ELR (cell line): ENCODE measurements at regions not wholly inside any gene's neighbourhood (a gene's known extent, or its start where the extent isn't known, plus 50 kb on each side); places are given as distances from the start of the nearest gene placed in this dataset.
A peak's percentile ranks its signal among the peaks of the same experiment; 100 is the strongest.
"Not testable (repeated sequence)": the region's sequence is repeated elsewhere in the genome, so short reads cannot be mapped to it uniquely, and the experiment has no call there.

Experiments
- DNase-seq: peaks from one replicate; pipeline ENCODE4 v3.0.0-alpha.2; 2015; ENCODE audit warnings: low read depth

DNA sequence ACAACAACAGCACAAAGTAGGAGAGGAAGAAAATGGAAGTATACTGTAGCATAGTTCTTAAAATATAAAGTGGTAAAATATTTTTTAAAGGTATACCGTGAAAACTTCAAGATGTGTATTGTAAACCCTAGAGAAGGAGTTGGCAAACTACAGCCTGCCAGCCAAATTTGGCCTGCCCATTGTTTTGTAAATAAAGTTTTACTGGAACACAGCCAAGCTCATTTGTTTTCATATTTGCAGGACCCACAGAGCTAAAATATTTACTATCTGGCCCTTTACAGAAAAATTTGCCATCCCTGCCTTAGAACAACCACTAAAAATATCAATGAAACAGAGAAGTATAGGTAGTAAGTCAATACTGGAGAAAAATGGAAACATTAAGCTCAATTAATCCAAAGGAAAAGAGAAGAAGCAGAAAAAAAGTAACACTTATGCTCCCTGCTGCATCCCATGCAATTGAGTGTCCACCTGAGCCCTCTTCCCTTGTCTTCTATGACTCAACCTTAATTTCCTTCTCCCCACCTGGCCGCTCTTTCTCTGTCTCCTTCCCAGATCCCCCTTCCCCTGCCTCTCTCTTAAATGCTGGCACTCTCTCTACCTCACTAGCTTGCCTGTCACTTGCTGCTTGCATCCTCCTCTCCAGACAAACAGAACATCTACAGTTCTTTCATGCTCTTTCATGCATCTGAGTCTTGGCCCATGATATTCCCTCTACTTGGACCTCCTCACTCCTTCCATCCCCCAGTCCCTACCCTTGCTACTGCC, 50.6 kb upstream of the FER start:
- DNase-seq = no peak

DNA sequence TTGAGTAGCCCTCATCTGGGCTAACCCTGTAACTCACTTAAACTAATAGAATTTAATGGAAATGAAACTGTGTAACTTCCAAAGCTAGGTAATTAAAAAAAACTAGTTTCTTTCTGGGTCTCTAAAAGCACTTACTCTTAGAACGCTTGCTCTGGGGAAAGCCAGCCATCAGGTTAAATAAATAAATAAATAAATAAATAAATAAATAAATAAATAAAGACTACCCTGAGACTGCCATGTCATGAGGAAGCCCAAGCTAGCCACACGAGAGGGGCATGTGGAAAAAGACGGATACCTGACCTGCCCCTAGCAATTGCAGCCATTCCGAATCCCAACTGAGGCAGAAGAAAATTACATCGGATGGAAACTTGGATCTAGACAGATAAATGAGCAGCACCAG, 51.3 kb upstream of the FER start:
- no peak for DNase-seq

DNA sequence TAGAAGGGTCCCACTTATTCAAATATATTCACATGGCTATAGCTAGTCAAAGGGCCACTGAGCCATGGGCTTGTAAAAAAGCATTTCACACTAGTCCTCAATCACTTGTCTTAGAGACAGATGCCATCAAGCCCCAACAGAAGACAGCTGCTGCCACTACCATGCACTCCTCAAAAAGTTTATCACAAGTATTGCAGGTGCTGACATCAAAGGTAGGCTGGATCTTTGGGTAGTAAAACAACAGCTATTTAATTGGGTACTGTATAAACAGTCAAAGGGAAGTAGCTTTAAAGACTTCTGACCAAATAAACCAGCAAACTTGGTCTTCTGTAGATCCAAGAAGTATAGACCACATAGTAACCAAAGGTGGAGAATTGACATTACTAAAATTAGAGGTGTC, 59.2 kb upstream of the FER start:
- DNase-seq = no peak

DNA sequence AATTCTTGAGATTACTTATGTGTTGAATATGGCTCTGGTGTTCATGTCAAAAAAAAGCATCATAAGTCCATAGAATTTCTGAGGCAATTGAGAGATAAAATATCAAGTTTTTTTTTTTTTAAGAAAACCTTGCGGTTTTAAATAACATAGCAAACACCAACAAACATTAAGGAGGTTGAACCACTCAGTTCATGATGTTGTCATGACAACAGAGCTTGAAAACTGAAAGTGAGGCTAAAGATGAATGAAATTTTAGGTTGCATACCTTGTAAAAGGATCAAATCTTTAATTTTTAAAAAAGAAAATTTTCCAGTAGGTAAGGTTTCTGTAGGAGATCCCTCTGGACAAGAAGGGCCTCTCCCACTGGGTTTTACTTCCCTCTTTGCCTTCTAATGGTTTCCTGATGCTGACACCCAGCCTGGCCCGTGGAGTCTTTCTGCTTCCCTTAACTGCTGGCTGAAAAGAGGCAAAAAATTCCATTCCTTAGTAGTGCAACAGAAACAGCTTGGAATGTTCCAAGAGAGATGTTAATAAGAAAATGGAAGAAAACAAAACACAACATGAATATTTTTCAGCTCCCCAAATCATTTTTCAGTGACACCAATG, 60.0 kb upstream of the FER start:
- DNase-seq = no peak

DNA sequence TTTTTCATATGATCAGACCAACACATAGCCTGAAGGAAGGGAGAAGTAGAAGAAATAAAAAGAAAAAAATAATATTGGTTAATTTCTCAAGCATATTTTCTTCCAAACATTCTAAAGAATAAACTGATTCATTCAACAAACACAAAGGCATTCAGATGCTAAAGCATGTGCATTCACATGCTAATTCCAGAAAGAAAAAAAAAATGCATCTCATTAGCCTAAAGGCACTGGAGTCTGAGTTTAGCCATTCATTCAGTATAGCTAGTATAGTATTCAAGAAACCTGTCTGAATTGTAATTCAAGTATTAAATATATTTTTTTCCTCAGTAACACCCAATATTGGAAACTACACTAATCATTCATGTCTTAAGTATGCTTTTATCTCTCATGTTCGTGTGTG, 61.0 kb upstream of the FER start:
- DNase-seq = no peak

DNA sequence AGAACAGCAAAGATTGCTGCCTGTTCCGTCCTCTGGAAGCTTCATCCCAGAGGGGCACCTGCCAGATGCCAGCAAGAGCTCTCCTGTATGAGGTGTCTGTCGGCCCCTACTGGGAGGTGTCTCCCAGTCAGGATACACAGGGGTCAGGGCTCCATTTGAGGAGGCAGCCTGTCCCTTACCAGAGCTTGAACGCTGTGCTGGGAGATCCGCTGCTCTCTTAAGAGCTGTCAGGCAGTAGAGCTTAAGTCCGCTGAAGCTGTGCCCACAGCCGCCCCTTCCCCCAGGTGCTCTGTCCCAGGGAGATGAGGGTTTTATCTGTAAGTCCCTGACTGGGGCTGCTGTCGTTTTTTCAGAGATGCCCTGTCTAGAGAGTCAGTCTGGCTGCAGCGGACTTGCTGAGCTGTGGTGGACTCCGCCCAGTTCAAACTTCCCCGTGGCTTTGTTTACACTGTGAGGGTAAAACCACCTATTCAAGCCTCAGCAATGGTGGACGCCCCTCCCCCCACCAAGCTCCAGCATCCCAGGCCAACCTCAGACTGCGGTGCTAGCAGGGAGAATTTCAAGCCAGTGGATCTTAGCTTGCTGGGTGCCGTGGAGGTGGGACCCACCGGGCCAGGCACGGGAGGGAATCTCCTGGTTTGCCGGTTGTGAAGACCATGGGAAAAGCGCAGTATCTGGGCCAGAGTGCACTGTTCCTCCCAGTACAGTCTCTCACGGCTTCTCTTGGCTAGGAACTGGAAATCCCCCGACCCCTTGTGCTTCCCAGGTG, 62.1 kb upstream of the FER start:
- not testable (repeated sequence) for DNase-seq

DNA sequence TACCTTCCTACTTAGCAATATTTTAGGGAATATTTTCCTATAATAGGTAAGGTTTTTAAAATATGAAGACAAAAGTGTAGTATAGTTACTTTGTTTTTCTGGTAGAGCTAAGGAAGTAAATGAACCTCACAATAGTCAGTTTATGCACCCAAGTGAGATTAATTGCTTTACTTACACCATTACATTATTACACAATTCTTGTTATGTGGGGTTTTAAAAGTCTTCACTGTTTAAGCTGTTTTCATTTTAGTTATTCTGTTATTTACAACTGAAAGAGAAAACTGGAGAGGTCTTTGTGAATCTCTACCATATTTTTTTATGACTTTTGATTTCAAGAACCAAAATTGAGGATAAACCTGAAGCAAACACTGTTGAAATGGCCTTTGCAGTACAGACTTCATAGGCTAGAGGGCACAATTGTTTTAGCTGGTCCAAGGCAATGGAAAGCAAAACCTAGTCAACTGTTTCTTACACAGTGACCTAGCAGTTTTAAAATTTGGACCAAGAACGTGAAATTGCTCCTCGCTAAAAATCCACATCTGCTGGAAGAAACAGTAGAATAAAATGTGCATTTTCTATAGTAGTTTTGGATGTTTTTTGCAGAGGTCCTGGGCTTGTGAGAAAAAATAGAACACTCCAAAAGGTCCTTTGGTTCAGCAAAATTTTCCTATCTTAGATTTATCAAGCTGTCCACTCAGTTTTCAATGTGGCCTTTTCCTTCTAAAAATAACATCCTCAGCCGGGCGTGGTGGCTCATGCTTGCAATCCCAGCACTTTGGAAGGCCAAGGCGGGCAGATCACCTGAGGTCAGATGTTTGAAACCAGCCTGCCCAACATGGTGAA, 66.4 kb upstream of the FER start:
- DNase-seq = peak; percentile 73

DNA sequence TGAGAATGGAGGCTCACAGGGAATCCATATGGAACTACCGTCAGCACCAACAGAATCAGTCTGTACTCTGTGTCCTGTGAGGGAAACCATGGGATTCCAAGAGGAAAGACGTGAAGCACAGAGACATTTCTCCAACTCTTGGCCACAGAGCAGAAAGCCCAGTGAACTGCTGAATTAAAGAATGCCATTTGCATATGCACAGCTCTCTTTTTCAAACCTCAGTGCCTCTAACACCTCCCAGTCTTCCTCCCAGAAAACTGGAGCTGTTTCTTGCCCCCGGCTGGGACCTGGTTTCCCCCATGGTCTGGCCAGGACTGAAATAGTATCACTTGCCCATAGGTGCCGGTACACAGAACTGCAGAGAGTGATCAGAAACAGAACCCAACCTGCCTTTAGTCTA, 69.6 kb upstream of the FER start:
- DNase-seq = no peak

DNA sequence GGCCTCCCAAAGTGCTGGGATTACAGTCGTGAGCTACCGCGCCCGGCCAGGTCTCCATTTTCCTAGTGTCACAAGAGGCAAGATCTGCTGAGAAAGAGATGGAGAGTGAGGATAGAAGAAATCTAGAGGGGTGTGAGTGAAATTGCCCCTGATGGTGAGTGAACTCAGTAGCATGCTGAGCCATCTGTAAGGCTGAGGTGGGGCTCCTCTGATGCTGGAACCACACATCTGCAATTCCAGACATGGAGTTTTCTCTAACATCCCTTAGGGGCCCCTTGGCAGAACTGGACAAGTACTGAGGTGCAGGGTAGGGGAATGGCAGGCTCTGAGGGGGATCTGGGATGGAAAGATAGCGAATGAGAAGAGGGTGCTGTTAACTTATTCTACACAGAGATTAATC, 72.0 kb upstream of the FER start:
- DNase-seq = no peak

DNA sequence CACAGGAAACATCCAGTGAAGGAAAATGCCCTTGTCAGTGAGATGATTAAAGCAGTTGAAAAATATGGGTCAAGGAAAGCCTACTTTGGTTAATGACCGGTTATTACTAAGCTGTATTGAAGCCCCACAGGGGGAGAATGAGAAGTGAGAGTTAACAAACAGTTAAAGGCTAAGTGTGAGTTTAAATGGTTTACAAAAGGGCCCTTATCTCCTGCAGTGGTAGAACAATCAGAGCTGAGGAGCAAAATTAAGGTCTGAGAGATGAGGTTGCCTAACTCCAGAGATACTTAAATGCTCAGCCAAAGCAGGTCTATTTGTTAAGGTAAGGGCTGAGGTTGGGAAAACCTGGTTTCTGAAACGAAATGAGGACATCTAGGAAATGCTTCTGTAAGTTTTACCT, 75.1 kb upstream of the FER start:
- DNase-seq = no peak

DNA sequence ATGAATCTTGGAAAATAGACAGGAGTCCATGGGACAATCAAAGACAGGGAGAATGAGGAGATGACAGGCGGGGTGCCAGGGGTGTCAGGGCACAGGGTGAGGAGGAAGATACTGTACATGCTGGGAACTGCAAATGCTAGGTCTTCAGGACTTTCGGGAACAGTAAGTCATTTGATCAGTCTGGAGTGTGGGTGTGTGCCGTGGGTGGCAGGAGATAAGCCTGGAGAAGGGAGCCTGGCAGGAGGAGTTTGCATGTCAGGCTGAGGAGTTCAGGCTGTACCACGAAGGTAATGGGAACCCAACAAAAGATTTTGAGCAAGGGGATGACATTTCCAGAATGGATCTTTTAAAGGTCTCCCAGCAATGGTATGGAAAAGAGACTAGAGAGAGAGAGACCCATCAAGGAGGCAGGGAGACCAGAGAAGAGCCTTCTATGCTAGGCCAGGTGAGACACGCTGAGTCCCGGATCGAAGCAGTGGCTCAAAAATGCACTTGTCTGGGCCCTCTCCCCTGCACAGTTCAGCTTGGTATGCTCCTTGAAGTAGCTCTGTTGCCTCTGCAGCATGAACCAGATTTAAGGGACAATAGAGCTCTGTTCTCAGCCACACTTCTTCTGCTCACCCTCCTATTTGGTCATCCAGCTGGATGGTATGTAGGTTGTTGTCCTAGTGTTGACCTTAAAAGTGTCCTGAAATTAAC, 77.0 kb upstream of the FER start:
- DNase-seq = no peak

DNA sequence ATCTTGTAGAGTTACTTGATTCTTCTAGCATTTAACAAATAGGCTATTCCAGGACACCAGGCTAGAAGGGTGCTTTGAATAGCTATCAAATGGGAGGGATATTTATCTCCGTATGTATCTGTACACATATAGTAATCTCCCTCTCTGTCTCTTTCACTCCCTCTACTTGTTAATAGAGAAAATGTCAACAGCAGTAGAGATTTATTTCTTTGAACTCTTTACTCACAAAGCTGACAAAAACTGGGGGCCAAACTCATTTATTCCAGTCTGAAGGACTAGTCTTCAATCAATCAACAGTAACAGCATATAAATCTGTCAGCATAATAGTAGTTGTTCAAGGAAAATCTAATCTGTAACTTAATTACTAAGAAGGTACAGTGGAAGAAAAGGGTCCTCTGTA, 78.2 kb upstream of the FER start:
- DNase-seq = no peak

DNA sequence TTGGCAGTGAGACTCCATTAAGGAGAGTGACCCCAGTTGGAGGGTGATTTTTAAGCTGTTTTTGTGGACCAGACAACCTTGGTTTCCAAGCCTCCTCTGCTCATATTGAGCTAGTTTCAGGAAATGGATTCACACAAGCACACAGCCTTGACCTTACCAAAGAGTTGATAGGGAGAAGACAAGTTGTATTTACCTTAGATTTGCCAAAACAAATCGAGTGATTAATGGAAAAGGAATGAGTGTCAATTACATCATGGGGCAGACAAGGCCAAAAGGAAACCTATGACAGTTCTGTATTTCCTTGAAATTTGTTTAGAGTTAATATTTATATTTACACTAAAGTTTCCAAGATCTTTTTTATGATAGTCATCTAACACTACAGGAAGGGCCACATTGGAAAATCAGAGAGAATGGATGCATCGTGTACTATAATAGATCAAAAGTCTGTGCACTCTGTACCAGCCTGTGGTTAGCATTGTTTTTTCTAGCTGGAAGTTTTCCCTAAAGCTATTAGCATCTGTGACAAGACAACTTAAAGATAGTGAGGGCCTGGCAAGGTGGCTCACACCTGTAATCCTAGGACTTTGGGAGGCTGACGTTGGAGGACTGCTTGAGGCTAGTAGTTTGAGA, 86.0 kb upstream of the FER start:
- peak; percentile 70 for DNase-seq

DNA sequence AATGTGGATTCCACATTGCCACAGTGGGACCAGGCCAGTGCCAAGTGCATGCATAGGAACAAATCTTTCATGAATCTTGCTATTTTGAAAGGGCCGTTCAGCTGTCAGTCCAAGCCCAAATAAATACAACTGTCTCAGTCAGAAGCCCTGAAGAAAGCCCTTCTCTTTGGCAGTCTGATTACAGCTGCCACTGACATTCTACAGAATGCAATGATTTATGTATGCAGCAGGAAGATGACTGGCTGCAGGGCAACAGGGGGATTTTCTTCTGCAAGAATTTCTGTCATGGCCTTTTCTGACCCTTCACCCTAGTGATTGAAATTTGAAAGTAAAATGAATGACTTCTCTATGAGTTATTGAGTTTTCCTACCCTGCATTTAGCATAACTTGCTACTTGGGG, 86.7 kb upstream of the FER start:
- no peak for DNase-seq

DNA sequence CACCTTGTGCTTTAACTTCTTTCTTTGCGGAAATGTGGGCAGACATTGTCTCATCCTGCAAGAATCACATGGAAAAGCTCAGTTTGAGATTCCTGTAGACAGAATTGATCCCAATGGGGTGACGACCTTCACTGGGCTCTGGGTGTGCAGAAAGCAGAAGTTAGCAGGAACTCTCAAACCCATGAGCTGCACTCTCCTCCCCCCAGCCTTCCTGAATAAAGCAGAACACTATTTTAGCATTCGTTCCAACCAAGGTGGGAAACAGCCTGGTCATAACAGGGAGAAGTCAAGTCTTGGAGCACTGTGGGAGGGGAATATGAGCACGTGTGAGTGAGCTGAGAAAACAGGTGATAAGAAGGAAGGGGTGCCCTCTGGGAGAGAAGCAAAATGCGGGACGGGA, 87.4 kb upstream of the FER start:
- DNase-seq = no peak

DNA sequence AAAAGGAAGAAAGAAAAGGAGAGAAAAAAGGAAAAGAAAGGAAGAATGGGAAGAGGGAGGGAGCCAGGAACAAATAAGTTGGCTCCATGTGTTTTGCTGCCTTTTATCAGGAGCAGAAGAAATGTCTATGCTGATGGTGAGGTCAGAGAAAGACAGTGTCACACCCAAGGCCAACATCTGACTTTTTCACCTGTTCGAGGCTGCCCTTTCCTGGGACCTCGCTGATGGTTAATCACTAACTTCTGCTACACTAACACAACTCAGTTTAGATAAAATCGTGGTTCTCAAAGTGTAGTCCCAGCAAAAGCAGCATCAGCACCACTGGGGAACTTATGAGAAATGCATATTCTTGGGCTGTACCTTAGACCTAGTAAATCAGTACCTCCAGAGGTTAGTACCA, 88.2 kb upstream of the FER start:
- no peak for DNase-seq

DNA sequence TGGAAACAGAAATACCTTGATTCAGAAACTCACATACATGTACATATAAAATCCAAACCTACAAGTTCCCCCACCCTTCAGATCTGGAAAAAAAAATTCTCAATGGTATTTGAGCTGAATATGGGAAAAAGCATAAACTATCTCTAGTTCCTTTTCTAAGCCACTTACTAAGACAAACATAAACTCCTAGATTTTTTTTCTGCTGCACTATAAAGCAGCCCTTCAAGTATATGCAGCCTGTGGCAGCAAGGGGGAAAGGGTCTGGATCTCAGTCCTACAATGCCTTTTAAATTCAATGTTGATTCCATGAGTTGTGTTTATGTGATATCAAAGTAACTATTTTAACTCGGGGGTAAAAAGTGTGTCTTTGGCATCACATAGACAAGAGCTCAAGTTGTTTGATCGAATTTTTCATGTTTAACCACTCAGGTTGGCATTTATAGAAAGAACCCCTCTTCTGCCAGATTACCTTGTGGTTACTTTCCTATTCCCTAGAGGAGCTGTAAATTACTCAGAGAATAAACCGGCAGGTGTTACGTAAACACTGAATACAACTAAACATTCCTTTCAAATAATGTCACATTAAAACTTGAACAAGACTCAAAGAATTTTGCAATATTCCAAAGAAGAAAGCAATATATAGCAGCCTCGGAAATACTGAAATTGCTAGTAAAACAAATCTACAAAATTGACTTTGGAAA, 91.8 kb upstream of the FER start:
- DNase-seq = peak; percentile 84

DNA sequence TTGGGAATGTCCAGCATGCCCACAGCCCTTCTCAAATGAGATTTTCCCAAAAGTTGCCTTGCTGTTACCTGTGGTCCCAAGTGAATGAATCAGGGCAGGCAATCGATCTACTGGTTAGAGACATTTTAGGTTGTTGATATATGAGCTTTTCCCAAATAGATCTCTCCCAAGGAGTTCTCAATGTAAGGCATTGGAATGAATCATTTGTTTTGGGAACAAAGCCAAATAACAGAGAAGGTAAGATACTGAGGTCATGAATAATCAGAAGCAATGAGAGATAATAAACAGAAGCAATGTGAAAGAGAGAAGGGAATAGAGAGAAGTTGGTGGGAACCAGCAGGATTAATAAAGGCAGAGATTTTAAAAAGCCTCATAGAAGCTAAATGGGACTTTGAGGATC, 93.6 kb upstream of the FER start:
- peak; percentile 77 for DNase-seq

DNA sequence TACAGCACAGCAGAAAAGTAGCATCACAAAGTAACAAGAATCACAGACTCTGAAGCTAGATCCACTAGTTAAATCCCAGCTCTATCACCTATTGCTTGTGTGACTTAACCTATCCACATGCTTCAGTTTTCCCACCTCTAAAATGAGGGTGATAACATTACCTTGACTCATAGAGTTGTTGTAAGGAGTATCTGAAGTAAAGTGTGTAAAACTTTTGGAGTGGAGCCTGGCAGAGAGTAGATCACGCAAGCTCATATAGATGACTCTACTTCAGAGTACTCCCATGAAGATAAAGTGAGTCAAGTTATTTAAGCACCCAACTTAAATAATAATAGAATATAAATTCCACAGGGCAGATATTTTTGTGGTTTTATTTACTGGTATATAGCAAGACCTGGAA, 94.5 kb upstream of the FER start:
- DNase-seq = no peak

DNA sequence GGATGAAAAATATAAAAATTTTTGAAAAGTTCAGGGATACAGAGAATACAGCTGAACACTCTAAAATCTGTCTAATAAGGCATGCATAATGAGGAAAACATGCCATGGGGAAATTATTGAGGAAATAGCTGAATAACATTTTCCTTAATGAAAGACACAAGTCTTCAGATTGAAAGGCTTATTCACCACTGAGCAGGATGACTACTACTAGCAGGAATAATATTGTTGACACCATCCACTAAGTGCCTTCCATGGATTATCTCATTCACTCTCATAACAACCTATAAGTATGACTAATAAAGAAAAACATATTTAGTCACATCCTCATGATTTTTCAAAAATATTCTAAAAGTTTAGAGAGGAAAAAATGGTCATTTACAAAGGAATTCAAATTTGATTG, 96.7 kb upstream of the FER start:
- peak; percentile 84 for DNase-seq

DNA sequence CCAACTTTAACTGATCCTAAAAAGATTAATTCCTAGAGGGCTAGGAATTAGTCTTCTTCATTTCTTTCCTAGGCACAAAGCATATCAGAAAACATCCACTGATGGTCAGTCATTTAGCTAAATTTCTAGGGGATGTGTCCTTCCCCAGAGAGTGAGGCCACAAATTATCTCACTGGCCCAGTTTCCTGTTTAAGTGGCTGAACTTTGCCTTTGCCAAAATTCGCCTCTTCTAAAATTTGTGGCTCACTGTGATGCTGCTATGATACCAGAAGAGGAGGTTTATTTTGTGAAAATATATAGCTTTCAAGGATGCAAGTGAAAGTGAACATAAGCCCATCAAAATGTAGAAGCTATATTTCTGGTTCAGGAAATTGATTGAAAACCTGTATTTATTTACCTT, 98.1 kb upstream of the FER start:
- DNase-seq = no peak
